Lung (tissue), 11 donors: ENCODE measurements at regions not wholly inside any gene's neighbourhood (a gene's known extent, or its start where the extent isn't known, plus 50 kb on each side); places are given as distances from the start of the nearest gene placed in this dataset.

Source experiments
- ATAC-seq: fragments of 200-7000 bp; cut with Tn5 transposase; one replicate; pipeline ENCODE4 v1.9.1; 2020; ENCODE audit warnings: moderate number of reproducible peaks; ENCODE audit not compliant: insufficient read depth, low FRiP score
- DNase-seq, 3 donors: peaks; one replicate each; pipeline ENCODE4 v3.0.0-alpha.2; 2013 to 2017
- H3K27ac ChIP-seq, 2 donors: one replicate each; pipeline ENCODE4 v1.5.1; 2013; ENCODE audit warnings: mild to moderate bottlenecking in 2 of 2, moderate library complexity in 2 of 2, control low read depth in 1 of 2, inconsistent platforms in 1 of 2, low read depth in 1 of 2, low read length in 1 of 2
- H3K27me3 ChIP-seq, 3 donors: one replicate each; pipeline ENCODE4 v1.5.1; 2013; ENCODE audit warnings: low read length in 2 of 3; ENCODE audit not compliant: control insufficient read depth in 3 of 3, insufficient read depth in 3 of 3
- H3K36me3 ChIP-seq, 4 donors: one replicate each; pipeline ENCODE4 v1.5.1; 2013; ENCODE audit warnings: low read length in 4 of 4, mild to moderate bottlenecking in 1 of 4, moderate library complexity in 1 of 4; ENCODE audit not compliant: control insufficient read depth in 4 of 4, insufficient read depth in 4 of 4
- H3K4me1 ChIP-seq, 5 donors: one replicate each; pipeline ENCODE4 v1.5.1; 2013; ENCODE audit warnings: low read length in 5 of 5, mild to moderate bottlenecking in 2 of 5, moderate library complexity in 1 of 5; ENCODE audit not compliant: control insufficient read depth in 5 of 5, insufficient read depth in 5 of 5
- H3K4me3 ChIP-seq: one replicate; pipeline ENCODE4 v1.5.1; 2013; ENCODE audit warnings: mild to moderate bottlenecking, control low read depth, moderate library complexity
- H3K9ac ChIP-seq, 2 donors: one replicate each; pipeline ENCODE4 v1.5.1; 2013; ENCODE audit warnings: low read length in 2 of 2, control low read depth in 1 of 2; ENCODE audit not compliant: insufficient read depth in 1 of 2
- H3K9me3 ChIP-seq, 4 donors: one replicate each; pipeline ENCODE4 v1.5.1; 2013; ENCODE audit warnings: low read length in 3 of 4, mild to moderate bottlenecking in 1 of 4, moderate library complexity in 1 of 4; ENCODE audit not compliant: control insufficient read depth in 4 of 4, insufficient read depth in 3 of 4
- WGBS, 2 donors: extraction: QIAGEN DNeasy Blood & Tissue Kit; methylation state at CpG; one replicate each; pipeline ENCODE4 v1.1.7; 2013; 5-methylcytosine and 5-hydroxymethylcytosine counted together
- TF ChIP-seq, protein P1 (sequence below): IDR thresholded peaks from 2 replicates; pipeline ENCODE4 v1.5.1; 2012; ENCODE audit warnings: mild to moderate bottlenecking; ENCODE audit errors: control extremely low read depth, extremely low read depth
- donor health status: control.
- donor health status: control.
- donor health status: Bipolar disorder and iron deficiency.
- donor health status: healthy.
- donor health status: DM: yes; HTN: yes; CAD: no.

GRCh38 chr10:4243651-4244050, 458.6 kb upstream of the KLF6 start:
- DNase-seq, result peak in 1 of 3 donors; percentile 36
- no peak overlapping the region for H3K4me3 ChIP-seq
- peaks cover 0 to 25% (median 9%) of the 10 kb centered on the region in 5 donors for H3K4me1 ChIP-seq
- no peaks in the 10 kb centered on the region for H3K36me3 ChIP-seq
- no peaks in the 10 kb centered on the region for H3K27me3 ChIP-seq
- TF ChIP-seq, protein P1, sequence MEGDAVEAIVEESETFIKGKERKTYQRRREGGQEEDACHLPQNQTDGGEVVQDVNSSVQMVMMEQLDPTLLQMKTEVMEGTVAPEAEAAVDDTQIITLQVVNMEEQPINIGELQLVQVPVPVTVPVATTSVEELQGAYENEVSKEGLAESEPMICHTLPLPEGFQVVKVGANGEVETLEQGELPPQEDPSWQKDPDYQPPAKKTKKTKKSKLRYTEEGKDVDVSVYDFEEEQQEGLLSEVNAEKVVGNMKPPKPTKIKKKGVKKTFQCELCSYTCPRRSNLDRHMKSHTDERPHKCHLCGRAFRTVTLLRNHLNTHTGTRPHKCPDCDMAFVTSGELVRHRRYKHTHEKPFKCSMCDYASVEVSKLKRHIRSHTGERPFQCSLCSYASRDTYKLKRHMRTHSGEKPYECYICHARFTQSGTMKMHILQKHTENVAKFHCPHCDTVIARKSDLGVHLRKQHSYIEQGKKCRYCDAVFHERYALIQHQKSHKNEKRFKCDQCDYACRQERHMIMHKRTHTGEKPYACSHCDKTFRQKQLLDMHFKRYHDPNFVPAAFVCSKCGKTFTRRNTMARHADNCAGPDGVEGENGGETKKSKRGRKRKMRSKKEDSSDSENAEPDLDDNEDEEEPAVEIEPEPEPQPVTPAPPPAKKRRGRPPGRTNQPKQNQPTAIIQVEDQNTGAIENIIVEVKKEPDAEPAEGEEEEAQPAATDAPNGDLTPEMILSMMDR, result no peak
- no peaks in the 10 kb centered on the region for H3K9me3 ChIP-seq
- WGBS, 2 donors, result 65 to 94% methylated on average over 1 of the region's 1 CpG
- peak; percentile 73 for ATAC-seq
- H3K9ac ChIP-seq, result no peak overlapping the region
- peak overlapping the region in 1 of 2 donors; percentile 92 for H3K27ac ChIP-seq

GRCh38 chr10:4243169-4243568, 458.2 kb upstream of the KLF6 start:
- TF ChIP-seq, protein P1, result no peak
- H3K36me3 ChIP-seq, result no peaks in the 10 kb centered on the region
- H3K27ac ChIP-seq, result peak overlapping the region in 1 of 2 donors; percentile 92
- H3K4me3 ChIP-seq, result no peak overlapping the region
- H3K9ac ChIP-seq, result no peak overlapping the region
- ATAC-seq (no peak), DNase-seq (no peak)
- H3K9me3 ChIP-seq, result no peaks in the 10 kb centered on the region
- WGBS, 2 donors, result 84 to 87% methylated on average over 6 of the region's 6 CpGs
- no peaks in the 10 kb centered on the region for H3K27me3 ChIP-seq
- H3K4me1 ChIP-seq, result peaks cover 0 to 25% (median 9%) of the 10 kb centered on the region in 5 donors

DNA sequence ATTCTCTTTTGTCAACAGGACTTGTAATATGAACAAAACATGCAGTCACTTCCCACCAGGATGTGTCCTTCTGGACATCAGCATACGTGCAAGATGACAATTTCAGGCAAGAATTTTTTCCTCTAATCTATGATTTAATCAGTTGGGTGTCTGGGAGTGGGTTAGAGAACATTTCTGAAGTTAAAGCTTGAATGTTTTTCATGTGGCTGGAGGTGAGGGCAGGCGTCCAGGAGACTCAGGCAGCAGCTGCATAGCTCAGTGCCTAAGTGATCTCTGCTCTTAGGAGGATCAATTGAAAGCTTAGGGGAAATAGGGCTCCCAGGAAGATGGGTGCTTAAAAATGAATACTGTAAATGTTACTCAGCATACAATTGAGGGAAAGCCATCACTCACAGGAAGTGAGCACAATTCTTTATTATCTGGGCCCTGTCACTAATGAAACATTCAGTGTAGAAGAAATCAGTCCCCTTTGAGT, 457.6 kb upstream of the KLF6 start:
- TF ChIP-seq, protein P1, result no peak
- peaks cover 0 to 25% (median 9%) of the 10 kb centered on the region in 5 donors for H3K4me1 ChIP-seq
- no peak overlapping the region for H3K4me3 ChIP-seq
- H3K27me3 ChIP-seq, result no peaks in the 10 kb centered on the region
- 41 to 71% methylated on average over 2 of the region's 2 CpGs for WGBS, 2 donors
- no peaks in the 10 kb centered on the region for H3K36me3 ChIP-seq
- H3K9ac ChIP-seq, result no peak overlapping the region
- peak overlapping the region; percentile 90 to 92 for H3K27ac ChIP-seq
- no peaks in the 10 kb centered on the region for H3K9me3 ChIP-seq
- DNase-seq (peak in 2 of 3 donors; percentile 41 to 46), ATAC-seq (no peak)
